ENCODE measurements at regions not wholly inside any gene's neighbourhood (a gene's known extent, or its start where the extent isn't known, plus 50 kb on each side); places are given as distances from the start of the nearest gene placed in this dataset.

DNA sequence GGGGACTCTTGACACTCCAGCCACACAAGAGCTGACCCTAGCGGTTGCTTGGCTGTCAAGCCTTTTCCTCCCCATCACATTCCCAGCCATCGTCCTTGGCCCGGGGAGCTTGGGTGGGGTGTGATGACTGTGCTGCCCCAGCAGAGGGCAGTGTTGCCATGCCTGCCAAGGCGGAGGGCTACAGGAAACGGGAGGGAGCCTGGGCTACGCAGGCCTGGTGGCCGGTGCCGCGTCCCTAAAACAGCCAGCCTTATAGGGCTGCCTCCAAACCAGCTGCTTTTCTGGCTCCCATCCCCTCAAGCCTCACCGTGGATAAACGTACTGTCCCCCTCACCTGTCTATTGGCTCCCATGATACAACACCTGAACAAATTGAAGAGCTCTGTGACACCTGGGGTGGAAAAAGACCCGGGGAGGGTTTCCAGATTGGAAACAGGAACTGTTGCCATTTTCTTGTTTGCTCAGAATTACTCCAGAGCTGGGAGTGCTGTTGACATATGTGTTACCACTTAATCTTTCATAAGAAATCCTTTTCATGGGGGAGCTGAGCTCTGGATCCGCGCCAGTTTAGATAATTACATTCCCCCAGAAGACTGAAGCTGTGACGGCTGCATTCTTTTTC lies 72.8 kb upstream of the ASTN2 start:
- DNase-seq (ENCODE audit: low spot score) = peak; percentile 42

DNA sequence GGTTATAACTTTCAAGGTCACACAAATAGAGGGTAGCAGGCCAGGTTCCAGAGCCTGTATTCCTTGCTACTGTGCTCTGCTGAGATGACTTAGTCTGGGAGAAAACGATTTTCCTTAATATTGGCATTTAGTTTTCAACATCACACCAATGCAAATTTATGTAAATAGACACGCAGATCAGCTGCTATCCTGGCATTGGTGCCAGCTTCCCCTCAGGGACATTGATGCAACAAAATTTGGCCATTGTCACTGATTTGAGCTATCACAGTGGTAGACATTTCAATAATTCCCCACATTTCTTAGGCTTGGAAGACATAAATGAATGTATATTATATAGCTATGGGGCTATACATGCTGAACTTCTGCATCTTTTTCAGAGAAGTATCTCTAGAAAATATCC lies 71.6 kb upstream of the ASTN2 start:
- DNase-seq (ENCODE audit: low spot score) = no peak

DNA sequence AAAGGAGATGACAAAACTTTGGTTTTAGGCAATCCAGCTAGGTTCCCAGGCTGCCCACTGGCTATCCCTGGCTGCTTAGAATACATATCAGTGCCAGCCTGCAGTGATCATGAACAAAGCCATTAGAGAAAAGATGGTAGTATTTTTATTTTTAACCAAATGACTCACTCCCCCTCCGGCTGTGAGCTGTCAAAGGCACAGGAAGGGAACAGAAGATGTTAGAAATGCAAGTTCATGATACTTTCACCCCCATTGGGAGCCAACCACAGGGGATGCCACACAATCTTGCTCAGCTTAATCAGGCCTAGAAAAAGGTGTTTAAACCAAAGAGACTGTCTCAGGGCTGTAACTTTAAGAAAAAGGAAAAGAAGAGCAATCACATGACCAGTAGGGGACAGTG lies 70.3 kb upstream of the ASTN2 start:
- peak; percentile 24 for DNase-seq (ENCODE audit: low spot score)

DNA sequence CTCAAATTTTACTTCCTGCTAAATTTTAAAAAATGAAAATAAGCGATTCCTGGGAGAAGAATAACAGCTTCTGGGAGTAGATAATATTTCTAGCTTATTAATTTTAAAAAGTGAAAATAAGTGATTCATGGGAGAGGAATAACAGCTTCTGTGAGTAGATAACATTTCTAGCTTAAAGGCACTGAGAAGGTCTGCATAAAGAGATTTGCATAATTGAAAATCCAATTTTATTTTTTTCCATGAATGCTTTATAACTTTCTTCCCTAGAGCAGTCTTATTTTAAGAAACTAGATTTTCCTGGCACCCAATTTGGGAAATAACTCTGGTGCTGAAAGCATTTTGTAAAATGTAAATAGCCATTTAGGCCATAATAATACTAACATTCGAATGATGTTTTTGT lies 65.9 kb upstream of the ASTN2 start:
- DNase-seq (ENCODE audit: low spot score) = no peak

DNA sequence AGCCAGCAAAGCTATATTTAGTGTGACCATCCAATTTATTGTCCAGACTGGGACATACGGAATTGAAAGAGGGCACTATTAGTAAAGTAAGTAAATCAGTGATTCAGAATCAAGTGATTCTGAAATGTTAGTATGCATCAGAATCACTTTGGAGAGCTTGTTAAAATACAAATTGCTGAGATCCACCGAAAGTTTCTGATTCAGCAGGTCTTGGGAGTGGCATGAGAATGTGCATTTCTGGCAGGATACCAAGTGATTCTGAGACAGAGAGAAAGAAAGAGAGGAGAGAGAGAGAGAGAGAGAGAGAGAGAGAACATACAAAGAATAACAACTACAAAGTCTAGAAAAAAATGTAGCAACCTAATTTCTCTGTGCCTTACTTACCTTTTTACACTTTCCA lies 65.4 kb upstream of the ASTN2 start:
- peak; percentile 12 for DNase-seq (ENCODE audit: low spot score)

DNA sequence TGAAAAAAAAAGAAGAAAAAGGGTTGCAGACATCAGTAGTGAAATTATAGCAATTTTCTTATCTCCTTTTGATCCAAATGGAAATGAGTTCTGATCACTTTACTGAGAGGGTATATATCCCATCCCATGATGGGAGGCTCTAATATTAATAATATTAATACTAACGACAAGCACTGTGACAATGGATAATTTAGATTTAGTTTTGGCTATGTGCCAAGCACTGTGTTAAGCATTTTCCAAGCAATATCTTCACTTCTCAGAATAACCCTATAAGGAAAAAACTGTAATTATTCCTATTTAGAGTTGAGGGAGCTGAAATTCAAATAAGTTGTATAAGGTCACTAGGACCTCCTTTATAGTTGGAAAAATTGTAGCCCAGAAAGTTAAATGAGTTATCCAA lies 58.4 kb upstream of the ASTN2 start:
- no peak for DNase-seq (ENCODE audit: low spot score)

DNA sequence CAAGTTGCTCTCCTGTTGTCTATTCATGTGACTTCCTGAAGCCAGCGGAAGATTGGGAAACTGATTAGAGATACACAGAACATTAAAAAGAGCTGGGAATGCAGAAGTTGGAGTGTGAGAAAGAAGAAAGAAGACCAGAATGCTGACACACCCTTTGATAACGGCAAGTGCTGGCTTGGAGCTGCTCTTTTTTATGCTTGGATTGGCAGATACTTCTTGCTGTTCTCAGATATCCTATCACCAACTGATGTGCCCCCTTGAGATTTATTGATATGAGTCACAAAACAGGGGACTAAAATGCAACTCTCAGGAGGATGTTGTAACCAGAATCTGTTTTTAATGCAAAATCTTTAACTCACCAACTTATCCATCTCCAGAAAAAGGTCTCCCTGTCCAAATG lies 56.0 kb upstream of the ASTN2 start:
- peak; percentile 42 for DNase-seq (ENCODE audit: low spot score)

DNA sequence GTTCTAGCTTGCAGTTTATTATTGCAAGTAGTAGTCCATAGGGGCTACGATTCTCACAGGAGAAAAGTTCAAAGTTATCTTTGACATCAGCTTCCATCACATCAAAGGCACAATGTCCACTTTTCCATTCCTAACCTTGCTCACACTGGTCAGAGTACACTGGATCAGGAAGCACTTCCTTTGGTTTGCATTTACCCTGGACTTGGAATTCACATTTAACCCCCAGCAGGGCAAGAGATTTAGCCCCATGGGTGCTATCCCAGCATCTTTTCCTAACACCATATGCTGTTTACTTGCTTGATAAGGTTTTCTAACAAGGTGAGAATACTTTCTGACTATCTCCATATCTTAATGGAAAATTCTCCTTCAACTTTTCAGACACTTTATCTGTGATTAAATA lies 55.6 kb upstream of the ASTN2 start:
- DNase-seq (ENCODE audit: low spot score) = no peak

DNA sequence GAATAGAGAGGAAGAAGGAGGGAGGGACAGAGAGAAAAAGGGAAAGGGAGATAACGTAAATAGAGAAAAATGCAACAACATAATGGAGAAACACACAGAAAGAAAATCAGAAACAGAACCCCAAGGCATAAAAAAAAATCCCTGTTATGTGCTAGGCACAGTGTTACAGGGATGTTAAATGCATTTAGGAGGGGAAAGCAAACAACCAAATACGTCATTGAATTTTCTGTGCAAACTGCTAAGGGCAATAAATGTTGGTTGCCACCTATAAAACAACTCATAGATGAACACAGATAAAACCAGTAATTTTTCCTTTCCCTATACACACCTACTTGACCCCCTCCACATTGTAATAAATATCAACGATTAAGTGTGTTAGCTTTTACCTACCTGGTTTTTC lies 51.3 kb upstream of the ASTN2 start:
- DNase-seq (ENCODE audit: low spot score) = no peak

DNA sequence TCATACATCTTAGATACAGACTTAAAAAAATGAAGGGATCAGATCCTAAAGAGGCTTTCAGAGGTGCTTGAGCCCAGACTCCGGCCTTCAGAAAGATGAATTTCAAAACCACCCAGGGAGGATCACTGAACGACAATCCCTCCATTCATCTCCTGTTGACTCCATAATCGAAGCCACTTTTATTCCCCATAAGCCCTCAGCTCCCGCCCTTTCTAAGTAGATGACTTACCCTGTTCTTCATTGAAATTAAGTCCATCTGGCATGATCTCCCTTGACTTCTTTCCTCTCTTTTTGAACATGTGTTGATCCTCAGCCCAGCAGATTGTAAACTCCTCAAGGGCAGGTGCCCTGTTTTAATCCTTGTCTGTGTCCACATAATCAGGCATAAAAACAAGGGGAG lies 50.8 kb upstream of the ASTN2 start:
- DNase-seq (ENCODE audit: low spot score) = peak; percentile 52

DNA sequence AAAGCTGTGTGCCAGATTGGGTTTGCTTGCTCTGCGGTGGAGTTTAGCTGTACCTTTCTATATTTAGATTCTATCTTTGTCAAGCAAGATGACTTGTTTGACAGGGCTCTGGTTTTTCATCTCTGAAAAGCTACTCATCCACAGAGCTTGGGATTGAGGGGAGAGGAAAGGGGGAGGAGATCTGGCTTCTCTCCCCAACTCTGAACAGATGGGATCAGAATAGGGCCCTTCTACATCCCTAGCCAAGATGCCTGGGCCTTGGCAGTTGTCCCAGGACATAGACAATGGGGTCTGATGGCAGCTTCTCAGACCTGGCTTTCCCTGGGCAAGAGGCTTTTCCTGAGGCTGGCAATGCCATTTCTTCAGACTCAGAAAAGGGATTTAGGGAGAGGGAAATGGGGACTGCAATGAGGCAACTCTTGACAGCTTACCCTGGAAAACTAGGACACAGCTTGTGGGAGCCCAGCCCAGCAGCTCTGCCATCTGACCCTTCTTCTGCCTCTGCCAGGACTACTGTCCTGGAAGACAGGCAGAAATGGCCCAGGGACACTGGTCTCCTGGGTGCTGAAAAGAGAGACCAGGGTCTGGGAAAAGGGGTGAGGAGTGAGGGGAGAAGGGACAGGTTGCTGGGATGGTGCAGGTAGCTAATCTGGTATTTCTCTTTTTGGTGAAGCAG lies 50.2 kb upstream of the ASTN2 start:
- peak; percentile 55 for DNase-seq (ENCODE audit: low spot score)
